KBM-7 (cell line): ENCODE measurements at regions not wholly inside any gene's neighbourhood (a gene's known extent, or its start where the extent isn't known, plus 50 kb on each side); places are given as distances from the start of the nearest gene placed in this dataset.
A peak's percentile ranks its signal among the peaks of the same experiment; 100 is the strongest.

ENCODE experiments used
- DNase-seq: peaks from one replicate; pipeline ENCODE4 v3.0.0-alpha.2; 2015
- in situ Hi-C: fragments of 300-500 bp; cut with MboI; formaldehyde crosslinking; loops from 2 replicates; pipeline ENCODE4 v1.14.3; 2020; ENCODE audit warnings: low sequenced_read_pairs, low pct_unique_long_range_greater_than_20kb, mixed read lengths

DNA sequence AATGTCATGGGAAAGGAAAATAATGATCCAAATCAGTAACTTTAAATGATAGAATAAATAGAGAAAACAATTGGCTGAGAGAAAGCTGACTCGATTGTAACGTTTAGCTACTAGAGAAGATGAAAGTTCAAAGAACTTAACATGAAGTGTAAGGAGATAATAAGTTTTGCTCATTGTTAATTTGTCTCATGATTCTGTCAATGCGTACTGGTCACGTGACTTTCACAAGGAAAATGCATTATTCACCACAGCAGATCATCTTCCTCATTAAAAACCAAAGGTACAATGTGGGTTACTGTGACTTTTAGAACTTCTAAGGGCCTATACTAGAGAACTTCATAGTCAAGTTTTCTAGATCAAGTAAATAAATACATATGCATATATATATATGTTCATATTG lies 1207.2 kb downstream of the EFNB2 start:
- no peak for DNase-seq
- in situ Hi-C loops, result no loop called here

DNA sequence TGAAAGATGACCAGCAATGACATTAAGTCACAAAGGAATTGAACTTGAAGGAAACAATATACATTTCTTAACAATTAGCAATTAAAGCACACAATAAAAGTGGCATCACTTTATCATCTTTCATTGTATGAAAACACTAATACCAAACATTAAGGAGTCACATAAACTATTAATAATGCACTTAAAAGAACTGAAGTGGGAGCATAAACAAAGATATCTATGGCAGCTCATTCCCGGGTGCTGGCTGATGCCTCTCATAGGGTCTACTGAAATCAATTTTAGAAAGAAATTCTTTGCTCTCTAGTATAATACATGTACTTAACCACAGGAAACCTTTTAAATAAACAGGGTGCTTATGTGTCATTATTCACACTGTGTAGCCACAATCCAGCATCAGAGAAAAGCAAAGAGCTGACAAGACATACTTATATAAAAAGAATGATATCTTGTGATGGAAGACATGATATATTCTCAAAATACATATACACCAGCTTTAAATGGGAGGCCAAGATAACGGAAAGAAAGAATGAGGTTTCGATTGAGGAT lies 1207.8 kb downstream of the EFNB2 start:
- no peak for DNase-seq
- in situ Hi-C loops, result no loop called here

DNA sequence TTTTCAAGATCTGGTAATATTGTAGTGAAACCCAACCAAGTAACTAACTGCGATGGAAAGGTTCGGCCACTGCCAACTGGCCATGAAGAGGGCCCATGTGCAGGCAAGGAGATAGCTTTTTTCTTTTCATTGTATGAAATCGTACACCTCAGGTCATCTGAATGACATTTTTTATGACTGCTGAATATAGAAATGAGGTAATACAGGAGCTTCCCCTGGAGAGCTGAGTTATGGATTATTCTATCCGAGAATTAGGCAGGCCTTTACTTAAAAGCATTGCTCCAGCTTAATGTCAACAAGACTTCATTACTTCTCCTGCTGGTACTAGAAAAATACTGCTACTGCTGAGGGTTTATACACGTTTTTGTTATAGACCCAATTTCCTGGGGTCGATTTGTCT lies 1215.6 kb downstream of the EFNB2 start:
- in situ Hi-C loops, result no loop called here
- DNase-seq, result no peak

DNA sequence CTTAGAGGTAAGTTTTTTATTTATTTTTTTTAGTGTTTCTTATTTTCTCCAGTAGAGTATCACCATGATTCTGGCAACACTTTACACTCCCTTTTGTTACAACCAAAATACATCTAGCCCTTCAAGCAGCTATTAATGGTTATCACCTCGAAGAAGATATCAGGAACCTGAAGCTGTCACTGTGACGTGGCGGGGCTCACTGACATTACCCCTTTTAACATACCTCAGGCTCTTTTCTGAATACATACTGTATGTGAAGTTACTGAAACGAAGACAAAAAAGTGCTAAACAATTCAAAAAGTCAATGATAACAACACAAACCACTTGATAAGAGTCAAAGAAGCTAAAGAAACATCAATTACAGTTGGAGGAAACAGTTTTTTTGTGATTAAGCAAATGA lies 1218.7 kb downstream of the EFNB2 start:
- in situ Hi-C loops, result no loop called here
- DNase-seq, result no peak

DNA sequence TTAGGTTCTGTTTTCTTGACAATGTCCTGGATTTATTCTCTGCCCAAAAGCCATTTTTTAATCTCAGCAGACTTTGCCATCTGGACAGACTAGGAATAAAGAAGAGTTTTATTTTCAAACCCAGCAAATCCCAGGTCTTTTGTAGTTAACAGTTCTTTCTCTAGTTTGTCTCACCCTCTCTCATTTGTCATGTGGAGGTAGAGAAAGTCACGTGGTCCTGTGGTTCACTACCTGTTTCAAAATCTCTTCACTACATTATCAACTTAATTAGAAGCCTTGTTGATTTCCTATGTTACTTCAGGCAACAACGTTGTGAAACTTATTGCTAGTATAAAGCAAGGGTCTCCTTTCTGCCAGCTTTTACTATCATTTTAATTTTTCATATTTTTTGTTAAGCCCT lies 1222.6 kb downstream of the EFNB2 start:
- DNase-seq, result no peak
- in situ Hi-C loops, result no loop called here

DNA sequence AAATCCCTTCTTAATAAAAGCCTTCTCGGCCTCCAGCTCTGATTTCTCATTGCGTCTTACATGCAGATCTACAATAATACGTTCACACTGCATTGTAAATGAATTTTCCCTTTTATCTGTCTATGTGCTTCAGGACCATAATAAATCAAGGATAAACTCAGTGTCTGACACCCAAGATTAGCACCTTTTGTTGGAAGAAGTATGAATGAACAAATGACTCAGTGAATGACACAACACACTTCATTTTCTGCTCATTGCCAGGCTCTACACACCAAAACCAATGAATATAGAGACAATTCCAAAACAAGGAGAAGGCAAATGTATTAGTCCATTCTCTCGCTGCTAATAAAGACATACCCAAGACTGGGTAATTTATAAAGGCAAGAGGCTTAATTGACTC lies 1224.4 kb downstream of the EFNB2 start:
- in situ Hi-C loops, result no loop called here
- DNase-seq, result no peak

DNA sequence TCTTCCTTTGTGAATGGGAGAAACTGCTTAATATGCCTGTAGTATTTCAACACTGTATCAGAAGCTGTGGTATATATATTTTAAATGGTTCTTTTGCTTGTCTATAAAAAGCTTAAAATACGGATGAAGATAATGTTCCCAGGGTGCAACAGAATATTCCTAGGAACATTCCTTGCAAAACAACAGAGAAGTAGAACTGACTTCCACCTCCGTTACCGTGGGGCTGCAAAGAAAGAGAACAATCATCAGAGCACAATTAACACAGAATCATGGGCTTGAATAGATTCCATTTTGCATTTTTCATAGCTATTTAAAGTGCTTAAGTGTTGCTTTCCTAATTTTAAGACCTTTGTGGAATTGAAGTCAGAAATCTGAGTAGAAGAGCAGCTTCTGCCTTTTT lies 1227.7 kb downstream of the EFNB2 start:
- DNase-seq, result no peak
- in situ Hi-C loops, result no loop called here

DNA sequence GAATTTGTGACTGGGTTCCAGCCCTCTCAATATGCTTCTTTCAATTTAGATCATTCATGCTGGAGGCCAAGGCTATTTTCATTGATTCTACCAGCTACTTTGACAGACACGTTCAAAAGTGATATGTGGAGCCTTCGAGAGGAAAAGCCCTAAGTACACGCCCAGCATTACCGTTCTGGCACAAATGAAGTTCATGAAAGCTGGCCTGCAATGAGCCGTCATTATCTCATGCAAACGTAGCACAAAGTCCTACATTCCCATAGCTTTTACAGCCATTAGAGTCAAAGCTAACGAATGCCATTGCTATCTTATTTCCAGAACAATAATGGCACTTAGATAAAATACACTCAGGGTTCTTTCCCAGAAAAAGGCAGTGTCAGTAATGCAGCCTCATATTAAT lies 1237.6 kb downstream of the EFNB2 start:
- in situ Hi-C loops, result no loop called here
- no peak for DNase-seq

DNA sequence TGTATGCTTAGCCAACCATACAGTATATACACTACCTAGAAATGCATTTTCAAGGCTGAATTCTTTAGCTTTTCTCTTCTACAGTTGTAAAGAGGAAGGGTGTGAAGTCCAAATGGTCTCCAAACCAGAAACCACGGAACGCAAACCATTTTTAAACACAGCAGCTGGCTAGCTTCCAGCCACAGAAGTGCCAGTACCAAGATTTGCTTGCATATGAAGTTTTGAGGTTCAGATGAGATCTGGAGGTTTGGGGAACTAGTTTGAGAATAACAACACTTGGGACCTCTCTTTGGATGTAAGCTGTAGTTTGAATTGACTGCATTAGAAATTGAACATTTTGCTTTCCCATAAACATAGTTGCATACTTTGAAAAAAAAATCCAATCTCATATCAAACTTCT lies 1243.5 kb downstream of the EFNB2 start:
- in situ Hi-C loops, result no loop called here
- peak; percentile 60 for DNase-seq

DNA sequence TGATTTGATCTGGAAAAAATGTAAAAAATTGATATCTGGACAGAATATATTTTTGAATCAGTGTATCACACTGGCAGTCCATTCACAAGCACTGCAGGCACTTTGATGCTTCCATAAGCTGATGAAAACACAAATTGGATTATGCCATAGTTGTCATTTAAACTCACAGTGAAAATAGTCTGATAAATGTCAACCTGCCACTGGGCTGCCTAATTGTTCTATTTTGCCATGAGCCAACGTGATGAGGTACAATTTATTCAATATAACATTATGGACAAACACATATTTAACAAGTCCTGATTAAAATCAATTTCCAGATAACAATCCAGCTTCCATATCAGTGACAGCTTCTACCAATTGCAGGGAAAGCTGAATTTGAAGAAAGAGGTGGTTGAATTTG lies 1244.9 kb downstream of the EFNB2 start:
- in situ Hi-C loops, result no loop called here
- no peak for DNase-seq

DNA sequence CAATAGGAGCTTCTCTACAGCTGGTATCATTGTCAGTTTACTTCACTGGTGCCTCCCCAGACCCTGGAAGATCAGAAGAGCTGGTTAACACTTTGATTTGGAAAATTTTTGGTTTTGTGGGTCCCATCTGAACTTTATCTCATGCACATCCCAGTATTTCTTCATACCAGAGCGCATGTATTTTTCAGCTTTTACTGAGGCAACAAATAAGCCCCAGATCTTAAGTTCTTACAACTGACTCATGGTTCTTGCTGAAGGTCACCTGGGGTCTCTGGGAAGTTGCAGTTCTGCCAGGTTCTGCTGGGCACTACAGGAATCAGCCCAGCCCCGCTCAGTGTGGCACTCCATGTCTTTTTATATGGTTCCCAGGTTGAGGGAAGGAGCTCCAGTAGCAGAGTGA lies 1249.9 kb downstream of the EFNB2 start:
- DNase-seq, result no peak
- in situ Hi-C loops, result no loop called here

DNA sequence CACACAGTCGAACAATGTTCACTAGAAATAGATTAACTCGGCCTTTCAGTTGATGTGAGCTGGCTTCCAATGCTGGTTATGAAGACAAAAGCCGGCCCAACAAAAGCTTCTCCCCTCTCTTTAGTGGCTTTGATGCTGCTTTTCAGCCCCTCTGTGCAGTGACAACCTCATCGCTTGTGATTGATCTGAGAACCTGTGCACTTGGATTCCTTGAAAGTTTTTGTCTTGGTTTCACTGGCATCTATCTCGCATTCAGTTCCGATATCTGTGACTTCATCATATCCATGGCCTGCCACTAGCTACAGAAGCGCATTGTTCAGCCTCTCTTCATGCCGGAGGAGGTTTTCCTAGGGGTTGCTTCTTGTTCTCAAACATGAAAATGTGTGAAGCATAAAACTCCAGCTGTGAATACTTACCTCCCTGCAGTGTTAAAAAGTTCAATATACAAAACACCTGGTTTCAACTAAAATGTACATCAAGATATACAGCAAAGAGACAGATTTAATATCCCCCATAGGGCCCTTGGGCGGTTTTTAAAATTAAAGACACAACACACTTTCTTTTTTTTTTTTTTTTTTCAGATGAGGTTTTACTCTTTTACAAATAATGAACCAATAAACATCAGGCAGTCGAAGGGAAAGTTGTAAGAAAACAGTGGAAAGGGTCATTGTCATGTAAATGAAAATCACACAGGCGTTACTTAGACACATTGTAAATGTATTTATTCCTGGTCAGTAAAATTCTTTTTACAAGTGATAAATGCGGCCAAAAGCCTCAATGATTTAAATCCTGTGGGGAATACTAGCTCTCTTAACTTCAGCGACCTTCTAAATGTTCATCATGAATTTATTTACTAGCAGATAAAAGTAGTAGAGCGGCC lies 1252.8 kb downstream of the EFNB2 start:
- no peak for DNase-seq
- in situ Hi-C loops, result no loop called here

DNA sequence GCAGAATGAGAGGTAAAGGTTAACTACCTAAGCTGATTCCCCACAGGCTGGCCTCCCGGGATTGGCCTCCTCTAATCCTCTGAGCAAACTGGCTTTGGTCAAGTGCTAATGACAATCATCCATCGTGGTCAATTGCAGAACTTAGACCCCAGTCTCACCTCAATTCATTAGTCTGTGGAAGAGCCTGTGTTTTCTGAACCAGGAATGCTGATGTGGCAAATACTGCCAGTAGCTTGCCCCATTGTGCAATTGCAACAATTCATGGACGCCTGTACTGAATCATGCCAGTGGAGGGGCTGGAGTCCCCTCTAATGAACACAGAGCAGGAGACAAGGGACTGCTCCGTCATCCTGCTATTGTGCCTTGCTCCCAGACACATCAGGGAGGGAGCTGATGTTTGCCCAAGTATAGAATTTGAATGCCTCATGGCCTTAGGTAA lies 1256.5 kb downstream of the EFNB2 start:
- in situ Hi-C loops, result no loop called here

DNA sequence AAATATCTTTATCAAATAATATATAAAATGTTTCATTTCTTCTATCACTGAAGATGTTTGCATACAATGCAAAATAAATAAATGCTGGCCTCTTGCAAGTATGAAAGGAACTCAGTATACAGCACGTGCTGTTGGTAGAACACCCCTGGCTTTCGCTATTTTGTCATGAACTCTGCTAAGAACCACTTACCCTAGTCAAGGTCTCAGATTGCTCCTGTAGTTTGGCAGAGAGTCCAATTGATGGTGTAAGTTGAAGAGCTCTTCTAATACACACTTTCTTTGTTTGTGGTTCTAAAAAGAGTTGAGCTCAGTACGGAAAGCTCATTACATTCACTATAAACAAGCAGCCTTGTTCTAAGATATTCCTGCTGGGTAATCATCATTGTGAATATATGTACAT lies 1258.9 kb downstream of the EFNB2 start:
- no peak for DNase-seq

More for the DNA sequence above, 1256.5 kb downstream of the EFNB2 start:
- DNase-seq, result no peak

DNA sequence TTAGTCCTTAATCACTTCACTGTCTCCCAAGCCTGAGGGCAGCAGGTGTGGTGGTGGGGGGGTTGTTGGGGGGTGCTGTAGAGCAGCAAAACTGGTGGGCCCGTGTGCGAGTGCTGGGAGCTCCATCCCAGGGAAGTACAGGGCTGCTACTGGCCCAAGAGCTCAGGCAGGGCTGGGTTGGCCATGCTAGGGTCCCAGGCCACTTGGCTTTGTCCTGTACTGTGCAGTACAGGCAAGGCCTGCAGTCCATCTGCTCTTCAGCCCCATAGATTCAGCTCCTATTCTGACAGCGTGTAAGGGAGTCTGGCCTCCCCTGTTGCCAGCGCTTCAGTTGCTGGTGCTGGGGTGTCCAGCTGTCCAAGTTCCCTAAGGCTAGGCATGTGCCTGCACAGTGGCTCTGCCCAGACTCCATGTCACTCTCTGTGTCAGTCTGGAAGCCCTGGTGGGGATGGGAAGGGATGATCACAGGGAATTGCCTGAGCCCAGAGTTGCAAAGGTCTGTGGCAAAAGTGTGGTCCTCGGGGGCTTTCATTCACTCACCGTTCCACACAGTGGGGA lies 1261.7 kb downstream of the EFNB2 start:
- in situ Hi-C loops, result no loop called here
- DNase-seq, result no peak

More for the DNA sequence above, 1258.9 kb downstream of the EFNB2 start:
- in situ Hi-C loops, result no loop called here

DNA sequence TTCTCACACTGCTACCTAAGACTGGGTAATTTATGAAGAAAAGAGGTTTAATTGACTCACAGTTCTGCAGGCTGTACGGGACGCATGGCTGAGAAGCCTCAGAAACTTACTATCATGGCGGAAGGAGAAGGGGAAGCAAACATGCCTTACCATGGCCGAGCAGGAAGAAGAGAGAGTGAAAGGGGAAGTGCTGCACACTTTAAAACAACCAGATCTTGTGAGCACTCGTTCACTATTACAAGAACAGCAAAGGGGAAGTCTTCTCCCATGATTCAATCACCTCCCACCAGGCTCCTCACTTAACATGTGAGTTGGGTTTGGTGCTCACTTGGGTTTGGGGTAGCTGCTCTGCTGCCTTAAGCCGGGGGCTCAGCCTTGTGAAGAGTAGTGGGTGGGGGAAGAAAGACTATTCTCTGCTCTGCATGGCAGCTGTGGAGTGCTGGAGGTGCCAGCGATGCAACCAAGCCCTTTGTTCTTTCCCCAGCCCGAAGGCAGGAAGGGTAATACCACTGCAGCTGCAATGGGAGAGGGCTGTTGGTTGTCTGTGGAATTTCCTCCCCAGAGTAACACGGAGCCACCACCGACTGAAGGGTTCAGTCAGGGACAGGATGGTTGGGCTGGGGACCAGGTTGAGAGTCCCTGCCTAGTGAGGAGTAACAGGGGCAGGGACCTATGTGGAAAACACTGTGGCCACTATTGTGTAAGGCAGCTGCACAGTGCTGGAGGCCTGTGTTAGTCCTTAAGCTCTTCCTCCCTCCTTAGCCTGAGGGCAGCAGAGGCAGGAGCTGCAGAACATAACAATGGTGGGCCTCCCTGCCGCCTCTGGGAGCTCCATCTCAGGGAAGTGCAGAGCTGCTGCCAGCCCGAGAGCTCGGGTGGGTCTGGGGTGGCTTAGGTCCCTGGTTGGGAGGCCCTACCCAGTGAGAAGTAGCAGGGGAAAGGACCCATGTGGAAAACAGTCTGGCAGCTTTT lies 1262.5 kb downstream of the EFNB2 start:
- peak; percentile 87 for DNase-seq
- in situ Hi-C loops, result no loop called here

DNA sequence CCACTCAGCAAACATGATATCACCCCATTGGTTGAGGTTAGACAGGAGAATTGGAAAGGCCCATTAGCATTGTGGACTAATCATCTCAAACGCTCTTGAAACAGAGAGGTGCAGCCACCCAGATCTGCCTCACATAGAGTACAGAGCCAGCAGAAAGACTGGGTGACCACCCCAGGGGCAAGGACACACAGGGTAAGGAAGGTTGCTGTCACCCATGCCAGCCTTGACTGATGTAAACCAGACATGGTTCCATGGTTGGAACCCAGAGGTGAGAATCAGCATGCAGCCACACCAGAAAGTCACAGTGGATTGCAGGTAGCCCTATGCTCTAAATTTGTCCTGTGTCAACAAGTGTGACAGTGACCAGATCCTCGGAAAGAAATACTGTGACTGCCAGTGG lies 1268.8 kb downstream of the EFNB2 start:
- in situ Hi-C loops, result no loop called here
- no peak for DNase-seq

DNA sequence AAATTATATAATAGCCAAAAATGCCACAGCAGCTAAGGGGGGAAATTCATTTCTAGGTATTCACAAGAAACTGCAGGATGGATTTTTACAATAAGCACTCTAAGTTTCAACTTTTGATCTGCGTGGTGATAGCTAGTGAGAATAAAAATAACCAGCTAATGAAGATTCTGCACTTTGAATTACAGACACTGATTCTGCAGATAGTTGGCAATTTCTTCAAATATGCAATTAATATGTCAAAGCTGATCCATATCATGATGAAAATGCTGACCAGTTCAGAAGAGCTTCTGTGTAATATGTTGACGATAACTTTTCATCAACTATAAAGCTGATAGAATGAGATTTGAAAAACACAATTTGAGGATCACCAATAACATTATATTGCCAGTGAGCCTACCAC lies 1272.9 kb downstream of the EFNB2 start:
- no peak for DNase-seq
- in situ Hi-C loops, result no loop called here

DNA sequence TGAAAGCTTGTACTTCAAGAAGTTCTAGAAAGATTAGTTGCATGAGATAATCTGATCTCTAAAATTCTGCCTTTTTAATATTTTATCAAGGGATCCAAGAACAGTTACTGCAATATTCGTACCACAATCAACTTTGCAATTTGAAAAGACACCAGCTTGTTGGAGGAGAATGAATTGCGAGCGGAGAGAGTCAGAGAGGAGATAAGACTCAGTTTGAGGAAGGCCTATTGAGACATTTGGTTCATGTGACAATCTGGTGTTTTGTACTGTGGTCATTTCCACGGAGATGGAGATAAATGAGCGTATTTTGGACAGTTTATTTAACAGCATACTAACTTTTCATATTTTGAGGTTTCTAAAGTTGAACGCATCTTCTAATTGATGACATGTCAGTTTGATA lies 1276.0 kb downstream of the EFNB2 start:
- no peak for DNase-seq
- in situ Hi-C loops, result no loop called here

DNA sequence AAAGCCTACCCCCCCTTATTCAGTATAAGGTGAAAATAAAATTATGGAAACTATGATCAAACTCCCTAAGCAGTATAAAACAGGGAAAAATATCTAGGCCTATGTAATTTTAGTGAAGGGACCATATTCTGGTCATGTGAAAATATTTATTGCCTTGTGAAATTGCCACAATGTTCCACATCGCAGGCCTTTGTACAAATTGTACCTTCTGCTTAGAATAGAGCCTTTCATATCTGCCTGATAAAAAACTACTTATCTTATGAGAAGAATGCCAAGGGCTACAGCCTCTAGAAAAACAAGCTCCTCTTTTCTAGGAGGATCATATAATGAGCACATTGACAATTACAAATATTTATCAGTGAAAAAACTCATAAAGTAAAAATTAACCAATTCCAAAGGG lies 1280.0 kb downstream of the EFNB2 start:
- in situ Hi-C loops, result no loop called here

More for the DNA sequence above, 1280.0 kb downstream of the EFNB2 start:
- DNase-seq, result no peak
